ENCODE measurements at regions not wholly inside any gene's neighbourhood (a gene's known extent, or its start where the extent isn't known, plus 50 kb on each side); places are given as distances from the start of the nearest gene placed in this dataset.
"Not testable (repeated sequence)": the region's sequence is repeated elsewhere in the genome, so short reads cannot be mapped to it uniquely, and the experiment has no call there.

GRCh38 chr6:132023490-132023889 lies 72.3 kb upstream of the CCN2 start:
- no peak overlapping the region for H3K4me3 ChIP-seq (ENCODE audit: low read depth in 2 of 2, low read length in 1 of 2)
- no peaks in the 10 kb centered on the region for H3K9me3 ChIP-seq
- H3K27ac ChIP-seq (ENCODE audit: low read depth in 2 of 2, low read length in 1 of 2) = no peak overlapping the region
- no peak for DNase-seq
- TF ChIP-seq, protein P1, sequence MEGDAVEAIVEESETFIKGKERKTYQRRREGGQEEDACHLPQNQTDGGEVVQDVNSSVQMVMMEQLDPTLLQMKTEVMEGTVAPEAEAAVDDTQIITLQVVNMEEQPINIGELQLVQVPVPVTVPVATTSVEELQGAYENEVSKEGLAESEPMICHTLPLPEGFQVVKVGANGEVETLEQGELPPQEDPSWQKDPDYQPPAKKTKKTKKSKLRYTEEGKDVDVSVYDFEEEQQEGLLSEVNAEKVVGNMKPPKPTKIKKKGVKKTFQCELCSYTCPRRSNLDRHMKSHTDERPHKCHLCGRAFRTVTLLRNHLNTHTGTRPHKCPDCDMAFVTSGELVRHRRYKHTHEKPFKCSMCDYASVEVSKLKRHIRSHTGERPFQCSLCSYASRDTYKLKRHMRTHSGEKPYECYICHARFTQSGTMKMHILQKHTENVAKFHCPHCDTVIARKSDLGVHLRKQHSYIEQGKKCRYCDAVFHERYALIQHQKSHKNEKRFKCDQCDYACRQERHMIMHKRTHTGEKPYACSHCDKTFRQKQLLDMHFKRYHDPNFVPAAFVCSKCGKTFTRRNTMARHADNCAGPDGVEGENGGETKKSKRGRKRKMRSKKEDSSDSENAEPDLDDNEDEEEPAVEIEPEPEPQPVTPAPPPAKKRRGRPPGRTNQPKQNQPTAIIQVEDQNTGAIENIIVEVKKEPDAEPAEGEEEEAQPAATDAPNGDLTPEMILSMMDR (IDR thresholded peaks at IDR 0.05) = peak; percentile 24; the same call in 1 of the 2 replicates
- TF ChIP-seq, protein P2, sequence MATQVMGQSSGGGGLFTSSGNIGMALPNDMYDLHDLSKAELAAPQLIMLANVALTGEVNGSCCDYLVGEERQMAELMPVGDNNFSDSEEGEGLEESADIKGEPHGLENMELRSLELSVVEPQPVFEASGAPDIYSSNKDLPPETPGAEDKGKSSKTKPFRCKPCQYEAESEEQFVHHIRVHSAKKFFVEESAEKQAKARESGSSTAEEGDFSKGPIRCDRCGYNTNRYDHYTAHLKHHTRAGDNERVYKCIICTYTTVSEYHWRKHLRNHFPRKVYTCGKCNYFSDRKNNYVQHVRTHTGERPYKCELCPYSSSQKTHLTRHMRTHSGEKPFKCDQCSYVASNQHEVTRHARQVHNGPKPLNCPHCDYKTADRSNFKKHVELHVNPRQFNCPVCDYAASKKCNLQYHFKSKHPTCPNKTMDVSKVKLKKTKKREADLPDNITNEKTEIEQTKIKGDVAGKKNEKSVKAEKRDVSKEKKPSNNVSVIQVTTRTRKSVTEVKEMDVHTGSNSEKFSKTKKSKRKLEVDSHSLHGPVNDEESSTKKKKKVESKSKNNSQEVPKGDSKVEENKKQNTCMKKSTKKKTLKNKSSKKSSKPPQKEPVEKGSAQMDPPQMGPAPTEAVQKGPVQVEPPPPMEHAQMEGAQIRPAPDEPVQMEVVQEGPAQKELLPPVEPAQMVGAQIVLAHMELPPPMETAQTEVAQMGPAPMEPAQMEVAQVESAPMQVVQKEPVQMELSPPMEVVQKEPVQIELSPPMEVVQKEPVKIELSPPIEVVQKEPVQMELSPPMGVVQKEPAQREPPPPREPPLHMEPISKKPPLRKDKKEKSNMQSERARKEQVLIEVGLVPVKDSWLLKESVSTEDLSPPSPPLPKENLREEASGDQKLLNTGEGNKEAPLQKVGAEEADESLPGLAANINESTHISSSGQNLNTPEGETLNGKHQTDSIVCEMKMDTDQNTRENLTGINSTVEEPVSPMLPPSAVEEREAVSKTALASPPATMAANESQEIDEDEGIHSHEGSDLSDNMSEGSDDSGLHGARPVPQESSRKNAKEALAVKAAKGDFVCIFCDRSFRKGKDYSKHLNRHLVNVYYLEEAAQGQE (IDR thresholded peaks at IDR 0.05; ENCODE audit: low read depth, low read length) = no peak
- no peak overlapping the region for H2AFZ ChIP-seq (ENCODE audit: low read depth)
- H3K4me1 ChIP-seq (ENCODE audit: control insufficient read depth in 1 of 2, insufficient read depth in 2 of 2, low read depth in 1 of 2, low read length in 1 of 2) = 0 out of 4 replicates have a peak, but pooled peaks cover 0 to 7% of the 10 kb centered on the region in 2 experiments
- H3K79me2 ChIP-seq (ENCODE audit: insufficient read depth) = no peaks in the 10 kb centered on the region
- no peaks in the 10 kb centered on the region for H3K27me3 ChIP-seq (ENCODE audit: insufficient read depth)
- H4K20me1 ChIP-seq (ENCODE audit: insufficient read depth) = no peaks in the 10 kb centered on the region
- H3K9me2 ChIP-seq = no peaks in the 10 kb centered on the region
- no peaks in the 10 kb centered on the region for H3F3A ChIP-seq (replicated peaks; ENCODE audit: insufficient read depth)
- CTCF ChIA-PET = no interaction called here
- POLR2A ChIA-PET = no interaction called here
- H3K36me3 ChIP-seq (replicated peaks in 1 of 2; ENCODE audit: control insufficient read depth in 1 of 2, insufficient read depth in 2 of 2, low read length in 1 of 2) = no peaks in the 10 kb centered on the region
- H3K4me2 ChIP-seq = no peak overlapping the region
- 77% methylated on average over 5 of the region's 5 CpGs for WGBS (ENCODE audit: low lambda C conversion rate)
- H3K9ac ChIP-seq = no peak overlapping the region

GRCh38 chr6:132021552-132022375 lies 70.6 kb upstream of the CCN2 start:
- Histone ChIP-seq H3K9ac (no peak overlapping the region), H3K4me2 (no peak overlapping the region), H3F3A (replicated peaks; ENCODE audit: insufficient read depth) (no peaks in the 10 kb centered on the region), H2AFZ (ENCODE audit: low read depth) (no peak overlapping the region), H3K27me3 (ENCODE audit: insufficient read depth) (no peaks in the 10 kb centered on the region), H3K36me3 (replicated peaks in 1 of 2; ENCODE audit: control insufficient read depth in 1 of 2, insufficient read depth in 2 of 2, low read length in 1 of 2) (no peaks in the 10 kb centered on the region), H3K27ac (ENCODE audit: low read depth in 2 of 2, low read length in 1 of 2) (no peak overlapping the region), H3K4me1 (ENCODE audit: control insufficient read depth in 1 of 2, insufficient read depth in 2 of 2, low read depth in 1 of 2, low read length in 1 of 2) (0 out of 4 replicates have a peak, but pooled peaks cover 0 to 7% of the 10 kb centered on the region in 2 experiments), H3K79me2 (ENCODE audit: insufficient read depth) (no peaks in the 10 kb centered on the region), H4K20me1 (ENCODE audit: insufficient read depth) (no peaks in the 10 kb centered on the region), H3K4me3 (ENCODE audit: low read depth in 2 of 2, low read length in 1 of 2) (no peak overlapping the region), H3K9me3 (no peaks in the 10 kb centered on the region), H3K9me2 (no peaks in the 10 kb centered on the region)
- POLR2A ChIA-PET = no interaction called here
- no peak for DNase-seq
- TF ChIP-seq MXI1 (IDR thresholded peaks at IDR 0.05; ENCODE audit: low read depth, low read length) (no peak), YY1 (IDR thresholded peaks at IDR 0.05; ENCODE audit: low read depth) (no peak), EP300 (IDR thresholded peaks at IDR 0.05; ENCODE audit: borderline replicate concordance in 1 of 2, low read depth in 1 of 2, low read length in 1 of 2) (no peak), RAD21 (IDR thresholded peaks at IDR 0.05; ENCODE audit: low read length) (no peak), TEAD4 (IDR thresholded peaks at IDR 0.05; ENCODE audit: borderline replicate concordance, insufficient read depth) (no peak), GATA2 (CRISPR knock-in tag; IDR thresholded peaks at IDR 0.05) (no peak)
- TF ChIP-seq, protein P3, sequence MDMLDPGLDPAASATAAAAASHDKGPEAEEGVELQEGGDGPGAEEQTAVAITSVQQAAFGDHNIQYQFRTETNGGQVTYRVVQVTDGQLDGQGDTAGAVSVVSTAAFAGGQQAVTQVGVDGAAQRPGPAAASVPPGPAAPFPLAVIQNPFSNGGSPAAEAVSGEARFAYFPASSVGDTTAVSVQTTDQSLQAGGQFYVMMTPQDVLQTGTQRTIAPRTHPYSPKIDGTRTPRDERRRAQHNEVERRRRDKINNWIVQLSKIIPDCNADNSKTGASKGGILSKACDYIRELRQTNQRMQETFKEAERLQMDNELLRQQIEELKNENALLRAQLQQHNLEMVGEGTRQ (IDR thresholded peaks at IDR 0.05; ENCODE audit: borderline replicate concordance, low read depth, low read length) = no peak
- 60% methylated on average over 4 of the region's 4 CpGs for WGBS (ENCODE audit: low lambda C conversion rate)
- CTCF ChIA-PET = no interaction called here

DNA sequence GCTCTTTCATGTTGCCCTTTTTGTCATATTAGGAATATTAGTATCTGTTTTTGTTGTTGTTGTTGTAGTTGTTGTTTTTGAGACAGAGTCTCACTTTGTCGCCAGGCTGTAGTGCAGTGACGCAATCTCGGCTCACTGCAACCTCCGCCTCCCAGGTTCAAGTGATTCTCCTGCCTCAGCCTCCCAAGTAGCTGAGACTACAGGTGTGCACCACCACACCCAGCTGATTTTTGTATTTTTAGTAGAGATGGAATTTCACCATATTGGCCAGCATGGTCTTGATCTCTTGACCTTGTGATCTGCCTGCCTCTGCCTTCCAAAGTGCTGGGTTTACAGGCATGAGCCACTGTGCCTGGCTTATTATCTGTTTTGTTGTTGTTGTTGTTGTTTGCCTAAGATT lies 69.7 kb upstream of the CCN2 start:
- H3K27ac ChIP-seq (ENCODE audit: low read depth in 2 of 2, low read length in 1 of 2); H3K4me2 ChIP-seq; H3K79me2 ChIP-seq (ENCODE audit: insufficient read depth); H3K4me1 ChIP-seq (ENCODE audit: control insufficient read depth in 1 of 2, insufficient read depth in 2 of 2, low read depth in 1 of 2, low read length in 1 of 2); H4K20me1 ChIP-seq (ENCODE audit: insufficient read depth); H3K9ac ChIP-seq; CTCF ChIA-PET; H3K36me3 ChIP-seq (replicated peaks in 1 of 2; ENCODE audit: control insufficient read depth in 1 of 2, insufficient read depth in 2 of 2, low read length in 1 of 2); H3K9me3 ChIP-seq; POLR2A ChIA-PET; H3F3A ChIP-seq (replicated peaks; ENCODE audit: insufficient read depth); H3K9me2 ChIP-seq; H3K4me3 ChIP-seq (ENCODE audit: low read depth in 2 of 2, low read length in 1 of 2); H2AFZ ChIP-seq (ENCODE audit: low read depth); DNase-seq; H3K27me3 ChIP-seq (ENCODE audit: insufficient read depth): not testable (repeated sequence)
- 87% methylated on average over 4 of the region's 4 CpGs for WGBS (ENCODE audit: low lambda C conversion rate)

Measured in SK-N-SH (cell line).